ENCODE measurements at regions not wholly inside any gene's neighbourhood (a gene's known extent, or its start where the extent isn't known, plus 50 kb on each side); places are given as distances from the start of the nearest gene placed in this dataset.

DNA sequence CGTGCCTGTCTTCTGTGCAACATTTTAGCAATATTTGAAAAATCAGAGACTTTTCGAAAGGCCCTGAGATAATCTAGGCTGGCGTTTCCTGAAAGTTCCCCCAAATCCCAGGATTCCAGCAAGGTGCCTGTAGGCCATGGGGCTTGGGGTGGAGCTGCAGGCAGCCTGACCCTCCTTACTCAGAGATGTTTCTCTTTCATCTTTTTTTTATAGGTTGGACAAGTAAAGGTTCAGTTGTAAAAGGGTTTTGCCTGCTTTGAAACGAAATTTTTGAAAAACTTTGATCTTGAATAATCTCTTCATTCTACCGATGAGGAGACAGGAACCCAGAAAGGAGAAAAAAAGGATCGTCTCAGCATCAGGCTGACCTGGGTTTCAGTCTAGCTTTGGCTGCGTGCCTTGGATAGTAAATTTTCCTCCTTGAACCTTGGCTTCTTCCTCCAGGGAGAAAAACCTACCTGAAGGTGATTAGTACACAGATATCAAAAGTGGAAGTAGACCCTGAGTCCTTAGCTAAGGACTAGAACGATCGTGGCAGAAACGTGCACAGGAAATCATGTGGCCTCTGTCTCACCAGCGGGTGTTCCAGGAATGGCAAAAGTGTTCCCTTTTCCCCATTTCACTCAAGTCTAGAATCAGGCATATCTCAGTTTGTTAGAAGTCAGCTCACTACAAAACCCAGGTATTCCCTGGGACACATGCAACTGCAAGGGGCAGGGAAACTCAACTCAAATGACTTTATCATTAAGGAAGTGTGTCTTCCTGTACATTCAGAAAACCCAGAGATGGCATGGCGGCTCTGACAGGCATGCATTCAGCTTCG lies 128.2 kb upstream of the PTPN1 start:
- Mint-ChIP-seq H3K4me3 (no peak overlapping the region), H3K9me3 (no peaks in the 10 kb centered on the region), H3K4me1 (peaks cover 45% of the 10 kb centered on the region), H3K36me3 (ENCODE audit: low read depth) (no peaks in the 10 kb centered on the region), H3K27ac (no peak overlapping the region), H3K27me3 (ENCODE audit: low read depth, poor library complexity) (peaks cover 6% of the 10 kb centered on the region)
- no peak for DNase-seq
- TF ChIP-seq, protein P1, sequence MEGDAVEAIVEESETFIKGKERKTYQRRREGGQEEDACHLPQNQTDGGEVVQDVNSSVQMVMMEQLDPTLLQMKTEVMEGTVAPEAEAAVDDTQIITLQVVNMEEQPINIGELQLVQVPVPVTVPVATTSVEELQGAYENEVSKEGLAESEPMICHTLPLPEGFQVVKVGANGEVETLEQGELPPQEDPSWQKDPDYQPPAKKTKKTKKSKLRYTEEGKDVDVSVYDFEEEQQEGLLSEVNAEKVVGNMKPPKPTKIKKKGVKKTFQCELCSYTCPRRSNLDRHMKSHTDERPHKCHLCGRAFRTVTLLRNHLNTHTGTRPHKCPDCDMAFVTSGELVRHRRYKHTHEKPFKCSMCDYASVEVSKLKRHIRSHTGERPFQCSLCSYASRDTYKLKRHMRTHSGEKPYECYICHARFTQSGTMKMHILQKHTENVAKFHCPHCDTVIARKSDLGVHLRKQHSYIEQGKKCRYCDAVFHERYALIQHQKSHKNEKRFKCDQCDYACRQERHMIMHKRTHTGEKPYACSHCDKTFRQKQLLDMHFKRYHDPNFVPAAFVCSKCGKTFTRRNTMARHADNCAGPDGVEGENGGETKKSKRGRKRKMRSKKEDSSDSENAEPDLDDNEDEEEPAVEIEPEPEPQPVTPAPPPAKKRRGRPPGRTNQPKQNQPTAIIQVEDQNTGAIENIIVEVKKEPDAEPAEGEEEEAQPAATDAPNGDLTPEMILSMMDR (IDR thresholded peaks at IDR 0.05) = no peak

DNA sequence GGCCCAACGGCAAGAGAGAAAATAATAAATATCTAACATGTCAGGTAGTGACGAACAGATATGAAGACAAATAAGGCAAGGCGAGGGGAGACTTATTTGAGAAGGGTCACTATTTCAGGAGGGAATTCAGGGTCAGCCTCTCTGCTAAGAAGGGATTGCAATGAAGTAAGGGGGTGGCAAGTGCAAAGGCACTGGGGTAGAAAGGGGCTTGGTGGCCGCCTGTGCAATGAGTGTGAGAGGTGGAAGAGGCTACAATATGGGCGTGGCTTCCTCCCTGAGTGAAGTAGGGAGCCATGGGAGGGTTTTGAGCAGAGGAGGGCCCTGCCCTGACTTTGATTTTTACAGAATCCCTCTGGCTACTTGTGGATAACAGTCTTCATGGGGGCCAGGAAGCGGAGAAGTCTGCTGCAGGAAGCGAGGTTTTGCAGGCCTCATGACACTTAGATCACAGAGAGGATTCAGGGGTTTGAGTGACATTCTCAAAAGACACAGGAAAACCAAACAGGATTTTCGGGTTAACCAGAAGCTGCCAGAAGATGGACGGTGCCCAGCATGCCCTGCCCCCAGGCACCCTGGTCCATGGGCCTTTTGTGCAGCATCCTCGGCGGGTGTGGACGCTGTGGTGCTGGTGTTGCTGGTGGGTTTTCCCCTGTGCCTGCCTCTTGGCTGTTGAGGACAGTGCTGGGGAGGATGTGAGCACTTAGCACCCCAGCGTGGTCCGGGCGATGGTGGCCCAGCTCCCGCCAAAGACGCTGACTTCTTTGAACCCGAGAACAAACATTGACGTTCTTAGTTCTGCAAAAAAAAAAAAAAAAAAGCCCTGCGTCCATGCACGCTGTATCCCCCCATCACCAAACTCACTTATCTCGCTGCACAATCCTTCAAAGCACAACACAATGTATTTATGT lies 124.2 kb upstream of the PTPN1 start:
- H3K4me1 Mint-ChIP-seq = peaks cover 30% of the 10 kb centered on the region
- TF ChIP-seq, protein P1 (IDR thresholded peaks at IDR 0.05) = no peak
- no peaks in the 10 kb centered on the region for H3K36me3 Mint-ChIP-seq (ENCODE audit: low read depth)
- H3K4me3 Mint-ChIP-seq = no peak overlapping the region
- H3K9me3 Mint-ChIP-seq = no peaks in the 10 kb centered on the region
- H3K27ac Mint-ChIP-seq = no peak overlapping the region
- peaks cover under 1% of the 10 kb centered on the region for H3K27me3 Mint-ChIP-seq (ENCODE audit: low read depth, poor library complexity)
- DNase-seq = no peak

DNA sequence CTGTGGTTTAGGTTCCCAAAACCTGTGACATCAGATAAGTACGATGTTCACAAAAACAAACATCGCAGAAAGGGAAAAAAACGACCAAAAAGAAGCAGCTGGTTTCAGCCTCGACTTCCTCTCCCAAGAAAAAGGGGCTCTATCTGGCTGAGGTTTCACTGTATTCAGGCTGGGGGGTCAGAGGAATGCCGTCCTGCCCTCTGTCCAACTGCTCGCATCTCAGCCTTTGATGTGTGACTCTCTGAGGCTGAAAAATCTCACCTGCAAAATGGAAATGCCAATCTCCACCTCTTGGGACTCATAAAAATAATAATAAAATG lies 123.6 kb upstream of the PTPN1 start:
- no peaks in the 10 kb centered on the region for H3K9me3 Mint-ChIP-seq
- no peak overlapping the region for H3K27ac Mint-ChIP-seq
- no peak overlapping the region for H3K4me3 Mint-ChIP-seq
- H3K27me3 Mint-ChIP-seq (ENCODE audit: low read depth, poor library complexity) = peaks cover 3% of the 10 kb centered on the region
- DNase-seq = no peak
- peaks cover 30% of the 10 kb centered on the region for H3K4me1 Mint-ChIP-seq
- no peaks in the 10 kb centered on the region for H3K36me3 Mint-ChIP-seq (ENCODE audit: low read depth)
- TF ChIP-seq, protein P1 (IDR thresholded peaks at IDR 0.05) = no peak

DNA sequence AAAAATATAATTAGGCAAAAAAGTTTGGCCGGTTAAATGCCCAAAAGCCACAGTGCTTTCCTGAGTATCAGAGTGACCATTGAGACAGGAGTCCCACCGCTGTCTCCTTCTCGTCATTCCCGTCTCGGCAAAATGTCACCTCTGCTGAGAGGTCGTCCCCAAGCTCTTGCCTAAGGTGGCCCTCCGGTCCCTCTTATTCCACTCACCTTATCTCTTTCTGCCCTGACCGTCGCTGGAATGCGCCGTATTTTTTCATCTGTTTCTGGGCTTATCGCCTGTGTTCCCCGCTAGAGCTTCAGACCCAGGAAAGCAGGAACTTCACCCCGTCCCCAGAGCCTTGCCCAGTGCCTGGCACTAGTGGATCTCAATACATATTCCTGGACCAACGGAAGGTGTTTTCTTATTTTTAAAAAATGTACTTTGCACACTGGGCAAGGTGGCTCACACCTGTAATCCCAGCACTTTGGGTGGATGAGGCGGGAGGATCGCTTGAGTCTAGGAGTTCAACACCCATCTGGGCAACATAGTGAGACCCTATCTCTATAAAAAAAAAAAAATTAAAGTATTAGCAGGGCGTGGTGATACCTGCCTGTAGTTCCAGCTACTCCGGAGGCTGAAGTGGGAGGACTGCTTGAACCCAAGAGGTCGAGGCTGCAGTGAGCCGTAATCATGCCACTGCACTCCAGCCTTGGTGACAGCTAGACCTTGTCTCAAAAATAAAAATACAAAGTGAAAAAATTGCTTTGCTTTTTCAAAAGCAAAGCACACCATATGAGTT lies 122.8 kb upstream of the PTPN1 start:
- no peak for DNase-seq
- no peaks in the 10 kb centered on the region for H3K9me3 Mint-ChIP-seq
- H3K36me3 Mint-ChIP-seq (ENCODE audit: low read depth) = no peaks in the 10 kb centered on the region
- no peak overlapping the region for H3K27ac Mint-ChIP-seq
- TF ChIP-seq, protein P1 (IDR thresholded peaks at IDR 0.05) = no peak
- peaks cover 31% of the 10 kb centered on the region for H3K4me1 Mint-ChIP-seq
- H3K27me3 Mint-ChIP-seq (ENCODE audit: low read depth, poor library complexity) = peaks cover 3% of the 10 kb centered on the region
- no peak overlapping the region for H3K4me3 Mint-ChIP-seq

DNA sequence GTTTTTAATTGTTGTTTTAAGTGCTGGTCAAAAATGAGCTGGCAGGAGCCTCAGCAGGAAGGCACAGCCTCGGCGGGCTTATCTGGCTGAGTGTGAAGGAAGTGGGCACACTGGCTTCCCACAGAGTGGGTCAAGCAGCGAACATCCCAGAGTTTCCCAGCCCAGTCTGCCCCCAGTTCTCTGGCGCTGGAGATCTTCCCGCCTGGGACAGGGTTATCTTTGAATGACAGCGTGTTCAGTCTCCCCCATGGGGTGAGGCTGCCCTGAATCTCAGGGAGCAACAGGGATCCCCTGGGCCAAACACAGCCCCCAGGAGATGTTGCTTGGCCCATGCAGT lies 122.2 kb upstream of the PTPN1 start:
- Mint-ChIP-seq H3K4me1 (peaks cover 31% of the 10 kb centered on the region), H3K36me3 (ENCODE audit: low read depth) (no peaks in the 10 kb centered on the region), H3K4me3 (no peak overlapping the region), H3K9me3 (no peaks in the 10 kb centered on the region), H3K27me3 (ENCODE audit: low read depth, poor library complexity) (peaks cover 3% of the 10 kb centered on the region), H3K27ac (no peak overlapping the region)
- TF ChIP-seq, protein P1 (IDR thresholded peaks at IDR 0.05) = no peak
- no peak for DNase-seq
